ENCODE measurements at regions not wholly inside any gene's neighbourhood (a gene's known extent, or its start where the extent isn't known, plus 50 kb on each side); places are given as distances from the start of the nearest gene placed in this dataset.

GRCh38 chr2:133814890-133815289, 246.6 kb upstream of the NCKAP5 start:
- BruUV-seq (replicated peaks) = no TSS peak
- H3K9me3 ChIP-seq (replicated peaks; ENCODE audit: control insufficient read depth, insufficient read depth, low read length) = no peaks in the 10 kb centered on the region
- in situ Hi-C loops (cut with MboI) (no loop called here), intact Hi-C loops (cut with micrococcal nuclease; ENCODE audit: unreplicated experiment) (no loop called here)
- no peak overlapping the region for H3K4me2 ChIP-seq (ENCODE audit: control insufficient read depth, insufficient read depth)
- ATAC-seq (no peak), FAIRE-seq (no peak), DNase-seq (ENCODE audit: low read depth, low spot score) (no peak)
- 1% methylated on average over 4 of the region's 4 CpGs for WGBS (ENCODE audit: insufficient coverage, insufficient replicate concordance, low lambda C conversion rate, missing lambda C conversion rate)
- H3K9ac ChIP-seq (ENCODE audit: control insufficient read depth, insufficient read depth, low read length) = no peak overlapping the region
- SMC1A ChIA-PET (ENCODE audit: uncharacterized antibody, unreplicated experiment) = no interaction called here
- no peaks in the 10 kb centered on the region for H3K79me2 ChIP-seq (ENCODE audit: control insufficient read depth, insufficient read depth, low read length)
- no peaks in the 10 kb centered on the region for H3K27me3 ChIP-seq (replicated peaks in 1 of 2; ENCODE audit: control insufficient read depth in 2 of 2, insufficient read depth in 2 of 2, low read length in 1 of 2)
- RAD21 ChIA-PET (ENCODE audit: unreplicated experiment) = no interaction called here
- H3K27ac ChIP-seq (ENCODE audit: control insufficient read depth, insufficient read depth) = no peak overlapping the region
- CTCF ChIA-PET = no interaction called here
- no peak overlapping the region for H3K4me3 ChIP-seq
- H4K20me1 ChIP-seq (ENCODE audit: control insufficient read depth, insufficient read depth) = no peaks in the 10 kb centered on the region
- H3K36me3 ChIP-seq (ENCODE audit: control insufficient read depth in 2 of 2, insufficient read depth in 2 of 2, low read length in 1 of 2) = no peaks in the 10 kb centered on the region
- no peak overlapping the region for H2AFZ ChIP-seq (ENCODE audit: control insufficient read depth, low read depth, low read length)
- POLR2A ChIA-PET = no interaction called here
- no peaks in the 10 kb centered on the region for H3K4me1 ChIP-seq (ENCODE audit: control insufficient read depth, insufficient read depth, low read length)
- TF ChIP-seq IRF4 (IDR thresholded peaks at IDR 0.05; ENCODE audit: low read depth, low read length) (no peak), ASH2L (IDR thresholded peaks at IDR 0.05; ENCODE audit: borderline replicate concordance, low read depth) (no peak), MEF2A (IDR thresholded peaks at IDR 0.05; ENCODE audit: insufficient read depth, low read depth, low read length) (no peak), PBX3 (IDR thresholded peaks at IDR 0.05; ENCODE audit: insufficient replicate concordance, low read depth, low read length) (no peak), ZNF24 (IDR thresholded peaks at IDR 0.05) (no peak), IKZF1 (conservative IDR thresholded peaks at IDR 0.05) (no peak), USF2 (IDR thresholded peaks at IDR 0.05; ENCODE audit: borderline replicate concordance, low read depth, low read length) (no peak), REST (IDR thresholded peaks at IDR 0.05; ENCODE audit: low read depth, low read length) (no peak), POLR2AphosphoS2 (IDR thresholded peaks at IDR 0.05; ENCODE audit: low read depth, low read length) (no peak), SREBF2 (IDR thresholded peaks at IDR 0.05; ENCODE audit: low read length) (no peak), CEBPZ (IDR thresholded peaks at IDR 0.05; ENCODE audit: low read depth, low read length) (no peak), ZBTB40 (IDR thresholded peaks at IDR 0.05; ENCODE audit: borderline replicate concordance) (no peak)

Data from GM12878 (cell line).